MM.1S (cell line): ENCODE measurements at regions not wholly inside any gene's neighbourhood (a gene's known extent, or its start where the extent isn't known, plus 50 kb on each side); places are given as distances from the start of the nearest gene placed in this dataset.
"Not testable (repeated sequence)": the region's sequence is repeated elsewhere in the genome, so short reads cannot be mapped to it uniquely, and the experiment has no call there.

Experiments
- EZH2 ChIP-seq: fragments of 300-600 bp; sonication (generic); optimal IDR thresholded peaks from 2 replicates; pipeline ENCODE3; 2017; ENCODE audit warnings: low read depth, mild to moderate bottlenecking, antibody characterized with exemption, low read length, mixed read lengths
- EZH2phosphoT487 ChIP-seq: fragments of 300-600 bp; sonication (generic); IDR thresholded peaks from 2 replicates; pipeline ENCODE4 v1.6.1; 2018; ENCODE audit warnings: antibody characterized with exemption, low read length
- TF ChIP-seq, protein P1 (sequence below): fragments of 300-600 bp; sonication (generic); IDR thresholded peaks from 2 replicates; pipeline ENCODE4 v1.5.1; 2016; ENCODE audit warnings: antibody characterized with exemption, low read length, mixed read lengths

DNA sequence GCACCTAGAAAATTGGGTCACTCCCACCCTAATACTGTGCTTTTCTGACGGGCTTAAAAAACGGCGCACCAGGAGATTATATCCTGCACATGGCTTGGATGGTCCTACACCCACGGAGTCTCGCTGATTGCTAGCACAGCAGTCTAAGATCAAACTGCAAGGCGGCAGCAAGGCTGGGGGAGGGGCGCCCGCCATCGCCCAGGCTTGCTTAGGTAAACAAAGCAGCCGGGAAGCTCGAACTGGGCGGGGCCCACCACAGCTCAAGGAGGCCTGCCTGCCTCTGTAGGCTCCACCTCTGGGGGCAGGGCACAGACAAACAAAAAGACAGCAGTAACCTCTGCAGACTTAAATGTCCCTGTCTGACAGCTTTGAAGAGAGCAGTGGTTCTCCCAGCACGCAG is 324.1 kb upstream of the ARHGEF26 start:
- TF ChIP-seq EZH2, EZH2phosphoT487: not testable (repeated sequence)
- TF ChIP-seq, protein P1, sequence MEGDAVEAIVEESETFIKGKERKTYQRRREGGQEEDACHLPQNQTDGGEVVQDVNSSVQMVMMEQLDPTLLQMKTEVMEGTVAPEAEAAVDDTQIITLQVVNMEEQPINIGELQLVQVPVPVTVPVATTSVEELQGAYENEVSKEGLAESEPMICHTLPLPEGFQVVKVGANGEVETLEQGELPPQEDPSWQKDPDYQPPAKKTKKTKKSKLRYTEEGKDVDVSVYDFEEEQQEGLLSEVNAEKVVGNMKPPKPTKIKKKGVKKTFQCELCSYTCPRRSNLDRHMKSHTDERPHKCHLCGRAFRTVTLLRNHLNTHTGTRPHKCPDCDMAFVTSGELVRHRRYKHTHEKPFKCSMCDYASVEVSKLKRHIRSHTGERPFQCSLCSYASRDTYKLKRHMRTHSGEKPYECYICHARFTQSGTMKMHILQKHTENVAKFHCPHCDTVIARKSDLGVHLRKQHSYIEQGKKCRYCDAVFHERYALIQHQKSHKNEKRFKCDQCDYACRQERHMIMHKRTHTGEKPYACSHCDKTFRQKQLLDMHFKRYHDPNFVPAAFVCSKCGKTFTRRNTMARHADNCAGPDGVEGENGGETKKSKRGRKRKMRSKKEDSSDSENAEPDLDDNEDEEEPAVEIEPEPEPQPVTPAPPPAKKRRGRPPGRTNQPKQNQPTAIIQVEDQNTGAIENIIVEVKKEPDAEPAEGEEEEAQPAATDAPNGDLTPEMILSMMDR = not testable (repeated sequence)
